NCI-H1048 (cell line): ENCODE measurements at regions not wholly inside any gene's neighbourhood (a gene's known extent, or its start where the extent isn't known, plus 50 kb on each side); places are given as distances from the start of the nearest gene placed in this dataset.

ENCODE experiments used
- DNase-seq: peaks from one replicate; lab custom pipeline; 2025; lab: John Stamatoyannopoulos, UW

DNA sequence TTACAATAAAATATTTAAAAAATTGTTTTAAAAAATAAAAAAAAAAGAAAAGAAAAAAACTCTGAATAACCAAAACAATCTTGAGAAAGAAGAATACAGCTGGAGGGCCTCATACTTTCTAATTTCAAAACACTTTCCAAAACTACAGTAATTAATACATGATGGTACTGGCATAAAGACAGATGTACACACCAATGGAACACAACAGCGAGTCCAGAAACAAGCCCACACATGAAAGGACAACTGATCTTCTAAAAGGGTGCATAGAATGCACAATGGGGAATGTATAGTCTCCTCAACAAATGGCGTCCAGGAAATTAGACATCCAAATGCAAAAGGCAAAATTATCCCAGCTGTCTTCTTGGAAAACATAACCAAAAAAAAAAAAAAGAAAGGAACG is 99.6 kb downstream of the LURAP1L start:
- DNase-seq, result no peak

GRCh38 chr9:12875191-12875590 is 100.4 kb downstream of the LURAP1L start:
- no peak for DNase-seq

- DNase-seq, result no peak
Measured at GRCh38 chr9:12876872-12877271, 102.1 kb downstream of the LURAP1L start.

DNA sequence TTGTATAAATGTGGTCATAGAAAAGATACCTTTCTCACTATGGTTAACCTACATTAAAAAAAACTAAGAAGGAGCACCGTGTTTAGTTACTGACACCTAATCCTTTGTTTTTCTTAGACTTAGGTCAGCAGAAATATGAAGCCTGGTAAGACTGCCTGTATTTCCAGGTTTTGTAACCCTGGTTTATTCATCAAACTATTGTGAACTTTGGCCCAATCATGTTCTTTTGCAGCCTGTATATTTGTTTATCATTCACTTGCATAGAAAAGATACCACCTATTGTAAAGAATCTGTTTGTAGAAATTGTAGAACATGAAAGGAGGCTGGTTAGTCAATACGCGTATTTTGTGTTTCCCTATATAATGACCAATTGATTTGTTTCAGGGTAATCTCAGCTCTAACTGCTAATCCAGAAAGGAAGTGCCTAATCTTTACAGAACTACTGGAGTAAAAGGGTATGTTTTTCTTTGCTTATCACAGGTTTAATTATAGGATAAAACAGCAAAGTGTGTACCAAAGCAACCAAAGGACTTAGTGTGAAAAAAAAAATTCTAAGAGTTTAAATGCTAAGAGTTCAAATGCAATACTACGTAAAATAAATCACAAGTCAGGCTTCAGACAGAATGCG is 103.6 kb downstream of the LURAP1L start:
- no peak for DNase-seq

- no peak for DNase-seq
Measured at GRCh38 chr9:12879961-12880360, 105.1 kb downstream of the LURAP1L start.

DNA sequence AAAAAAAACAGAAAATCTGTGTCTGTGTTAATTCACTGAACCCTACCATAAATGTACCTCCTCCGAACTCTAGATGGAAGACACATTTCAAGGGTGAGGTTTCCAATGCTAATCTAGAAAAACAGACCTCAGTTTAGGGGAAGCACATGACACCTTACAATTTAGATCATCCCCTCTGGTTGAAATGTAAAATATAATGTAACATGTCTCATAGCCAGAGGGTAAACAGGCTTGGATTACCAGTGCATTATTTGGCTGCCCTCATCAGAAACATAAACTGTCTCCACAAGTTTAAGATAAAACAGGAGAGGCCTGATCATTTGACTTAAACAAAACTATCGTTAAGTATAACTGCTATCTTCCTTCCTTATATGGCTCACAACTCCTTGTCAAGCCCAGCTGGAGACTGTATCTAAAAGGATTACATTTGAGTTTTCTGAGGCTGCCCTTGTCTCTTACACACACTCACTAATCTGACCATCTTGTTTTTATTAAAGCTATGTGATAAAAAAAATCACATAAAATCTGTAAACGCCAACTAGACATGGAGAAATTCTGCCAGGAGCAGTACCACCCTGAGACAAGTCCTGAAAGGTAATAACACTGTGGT is 105.7 kb downstream of the LURAP1L start:
- no peak for DNase-seq

- no peak for DNase-seq
Measured at GRCh38 chr9:12882430-12882829, 107.6 kb downstream of the LURAP1L start.

- DNase-seq, result peak; percentile 9
Measured at GRCh38 chr9:12884736-12885395, 110.0 kb downstream of the LURAP1L start.

- no peak for DNase-seq
Measured at GRCh38 chr9:12889402-12890106, 114.7 kb downstream of the LURAP1L start.

GRCh38 chr9:12891588-12891987 is 116.8 kb downstream of the LURAP1L start:
- no peak for DNase-seq

- DNase-seq, result no peak
Measured at GRCh38 chr9:12903316-12903715, 128.5 kb downstream of the LURAP1L start.

DNA sequence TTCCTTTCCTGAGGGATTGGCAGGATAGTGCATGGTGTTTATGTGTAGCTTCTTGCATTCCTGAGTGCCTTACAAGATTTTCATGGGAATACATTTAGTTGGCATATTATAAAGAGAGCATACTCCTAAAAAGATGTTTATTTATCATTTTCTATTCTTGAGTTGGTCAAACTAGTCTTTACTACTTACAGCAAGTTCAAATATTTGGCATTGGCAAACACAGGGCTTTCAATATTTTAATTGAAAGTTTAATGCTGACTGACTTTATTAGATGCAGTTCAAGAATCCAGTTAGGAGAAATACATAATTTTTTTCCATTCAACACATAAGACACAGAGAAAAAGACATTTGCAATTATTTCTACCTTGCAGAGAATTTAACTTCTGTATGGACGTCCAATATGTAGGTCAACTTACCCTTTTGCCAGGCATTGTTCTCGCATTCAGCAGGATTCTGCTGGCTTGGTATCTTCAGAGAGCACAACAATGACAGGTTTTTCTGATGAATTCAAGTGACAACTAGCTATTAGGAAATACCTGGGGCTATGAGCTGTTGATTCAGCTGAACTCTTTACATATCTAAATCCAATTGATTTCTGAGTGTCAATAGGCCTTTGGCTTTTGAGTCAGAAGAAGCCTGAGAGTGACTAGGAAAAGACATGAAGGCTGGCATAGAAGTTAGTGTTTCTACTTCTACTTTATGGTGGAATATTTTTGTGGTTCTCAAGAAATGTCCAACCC is 129.6 kb downstream of the LURAP1L start:
- DNase-seq, result no peak

DNA sequence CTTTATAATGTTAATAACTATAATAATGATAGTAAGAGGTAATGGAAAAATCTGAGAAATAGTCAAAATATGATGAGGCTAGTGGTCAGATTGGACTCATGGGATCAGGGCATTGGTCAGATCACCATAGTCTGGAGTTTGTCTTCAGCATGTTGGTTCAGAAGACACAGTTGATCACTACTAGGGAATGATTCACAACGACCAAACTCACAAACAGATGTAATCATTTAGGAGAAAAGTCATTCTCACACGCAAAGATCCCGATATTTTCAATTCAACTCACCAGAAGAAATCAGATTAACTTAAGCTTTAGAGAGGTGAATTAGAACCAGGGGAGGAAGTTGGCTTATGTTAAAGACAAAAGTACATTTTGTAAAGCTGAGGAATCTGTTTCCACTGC is 131.8 kb downstream of the LURAP1L start:
- DNase-seq, result no peak

- no peak for DNase-seq
Measured at GRCh38 chr9:12908895-12909294, 134.1 kb downstream of the LURAP1L start.

DNA sequence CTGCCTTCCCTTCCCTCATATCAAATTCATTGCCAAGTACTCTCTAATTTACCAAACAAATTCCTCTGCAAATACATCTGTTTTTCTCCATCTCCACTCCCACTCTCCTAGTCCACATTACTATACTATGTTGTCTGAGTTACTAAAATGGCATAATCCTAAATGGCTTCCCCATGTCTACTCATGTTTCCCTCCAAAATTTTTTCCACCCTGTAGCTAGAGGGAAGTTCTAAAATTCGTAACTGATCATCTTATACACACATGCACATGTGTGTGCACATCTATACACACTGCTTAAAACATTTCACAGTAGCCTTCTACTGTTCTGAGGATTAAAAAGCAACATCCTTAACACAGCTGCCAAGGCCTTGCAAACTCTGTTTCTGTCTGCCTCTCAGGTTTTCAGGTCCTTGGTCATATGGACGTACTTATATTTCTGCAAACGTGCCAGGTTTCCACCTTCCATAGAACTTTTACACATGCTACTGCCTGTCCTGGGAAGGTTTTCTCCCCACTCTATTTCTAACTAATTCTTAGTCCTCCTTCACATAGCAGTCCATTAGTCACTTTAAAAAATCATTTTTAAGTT is 140.6 kb downstream of the LURAP1L start:
- no peak for DNase-seq

- DNase-seq, result no peak
Measured at GRCh38 chr9:12916042-12916441, 141.2 kb downstream of the LURAP1L start.

- no peak for DNase-seq
Measured at GRCh38 chr9:12920437-12920836, 145.6 kb downstream of the LURAP1L start.

- no peak for DNase-seq
Measured at GRCh38 chr9:12921621-12922020, 146.8 kb downstream of the LURAP1L start.

- DNase-seq, result no peak
Measured at GRCh38 chr9:12922224-12922866, 147.5 kb downstream of the LURAP1L start.

- DNase-seq, result no peak
Measured at GRCh38 chr9:12923468-12924009, 148.7 kb downstream of the LURAP1L start.

DNA sequence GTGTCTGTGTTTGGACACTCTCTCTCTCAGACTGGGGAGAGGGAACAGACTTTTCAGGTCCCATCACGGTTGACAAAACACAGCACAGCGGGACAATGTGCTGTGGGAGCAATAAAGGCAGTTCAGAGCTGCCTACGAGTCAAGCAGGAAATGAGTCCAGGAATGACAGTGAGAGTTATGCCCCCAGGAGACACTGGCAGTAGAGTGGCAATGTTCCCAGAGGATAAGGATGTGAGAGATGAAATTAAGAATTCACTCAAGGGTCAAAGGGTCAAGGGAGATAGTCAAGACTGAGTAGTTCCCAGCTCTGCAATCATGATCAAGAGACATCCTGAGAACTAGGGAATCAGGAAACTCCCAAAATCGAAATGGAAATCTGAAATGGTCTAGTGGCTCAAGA is 156.1 kb downstream of the LURAP1L start:
- no peak for DNase-seq
